ENCODE measurements at regions not wholly inside any gene's neighbourhood (a gene's known extent, or its start where the extent isn't known, plus 50 kb on each side); places are given as distances from the start of the nearest gene placed in this dataset.

- ChIA-PET CTCF (no interaction called here), SMC1A (ENCODE audit: uncharacterized antibody, unreplicated experiment) (no interaction called here), POLR2A (no interaction called here), RAD21 (ENCODE audit: unreplicated experiment) (no interaction called here)
- Histone ChIP-seq H3K27ac (ENCODE audit: control insufficient read depth, insufficient read depth) (no peak overlapping the region), H3K36me3 (ENCODE audit: control insufficient read depth in 2 of 2, insufficient read depth in 2 of 2, low read length in 1 of 2) (no peaks in the 10 kb centered on the region), H3K4me3 (no peak overlapping the region), H3K4me2 (ENCODE audit: control insufficient read depth, insufficient read depth) (no peak overlapping the region), H3K4me1 (ENCODE audit: control insufficient read depth, insufficient read depth, low read length) (no peaks in the 10 kb centered on the region), H3K27me3 (replicated peaks in 1 of 2; ENCODE audit: control insufficient read depth in 2 of 2, insufficient read depth in 2 of 2, low read length in 1 of 2) (no peaks in the 10 kb centered on the region), H3K79me2 (ENCODE audit: control insufficient read depth, insufficient read depth, low read length) (no peaks in the 10 kb centered on the region), H2AFZ (ENCODE audit: control insufficient read depth, low read depth, low read length) (no peak overlapping the region), H3K9ac (ENCODE audit: control insufficient read depth, insufficient read depth, low read length) (no peak overlapping the region), H3K9me3 (replicated peaks; ENCODE audit: control insufficient read depth, insufficient read depth, low read length) (no peaks in the 10 kb centered on the region), H4K20me1 (ENCODE audit: control insufficient read depth, insufficient read depth) (no peaks in the 10 kb centered on the region)
- no peak for DNase-seq (ENCODE audit: low read depth, low spot score)
- no peak for ATAC-seq
- BruUV-seq (replicated peaks) = no TSS peak
- in situ Hi-C loops (cut with MboI) (no loop called here), intact Hi-C loops (cut with micrococcal nuclease; ENCODE audit: unreplicated experiment) (no loop called here)
- no peak for FAIRE-seq
- TF ChIP-seq ZNF687 (IDR thresholded peaks at IDR 0.05) = no peak
- TF ChIP-seq TCF7 (IDR thresholded peaks at IDR 0.05; ENCODE audit: borderline replicate concordance) = no peak
Observed at GRCh38 chr1:103854279-103854678, 104.6 kb downstream of the AMY1C start.

GRCh38 chr1:103859721-103860120 is 110.0 kb downstream of the AMY1C start:
- FAIRE-seq = no peak
- POLR2A ChIA-PET = no interaction called here
- TF ChIP-seq ELK1 (IDR thresholded peaks at IDR 0.05; ENCODE audit: low read depth, low read length) (no peak), E4F1 (IDR thresholded peaks at IDR 0.05; ENCODE audit: borderline replicate concordance, partially characterized antibody) (no peak), MEF2B (IDR thresholded peaks at IDR 0.05; ENCODE audit: partially characterized antibody, poor library complexity, severe bottlenecking) (no peak), ZNF592 (IDR thresholded peaks at IDR 0.05) (no peak)

More at GRCh38 chr1:103859721-103860120, 110.0 kb downstream of the AMY1C start:
- Histone ChIP-seq H2AFZ (ENCODE audit: control insufficient read depth, low read depth, low read length) (no peak overlapping the region), H3K79me2 (ENCODE audit: control insufficient read depth, insufficient read depth, low read length) (no peaks in the 10 kb centered on the region), H3K9ac (ENCODE audit: control insufficient read depth, insufficient read depth, low read length) (no peak overlapping the region), H3K4me2 (ENCODE audit: control insufficient read depth, insufficient read depth) (no peak overlapping the region), H3K4me1 (ENCODE audit: control insufficient read depth, insufficient read depth, low read length) (no peaks in the 10 kb centered on the region), H3K4me3 (no peak overlapping the region), H3K36me3 (ENCODE audit: control insufficient read depth in 2 of 2, insufficient read depth in 2 of 2, low read length in 1 of 2) (no peaks in the 10 kb centered on the region), H4K20me1 (ENCODE audit: control insufficient read depth, insufficient read depth) (no peaks in the 10 kb centered on the region), H3K27ac (ENCODE audit: control insufficient read depth, insufficient read depth) (no peak overlapping the region), H3K27me3 (replicated peaks in 1 of 2; ENCODE audit: control insufficient read depth in 2 of 2, insufficient read depth in 2 of 2, low read length in 1 of 2) (no peaks in the 10 kb centered on the region), H3K9me3 (replicated peaks; ENCODE audit: control insufficient read depth, insufficient read depth, low read length) (no peaks in the 10 kb centered on the region)
- WGBS (ENCODE audit: insufficient coverage, insufficient replicate concordance, low lambda C conversion rate, missing lambda C conversion rate) = 2% methylated on average over 2 of the region's 2 CpGs
- ChIA-PET CTCF (no interaction called here), RAD21 (ENCODE audit: unreplicated experiment) (no interaction called here), SMC1A (ENCODE audit: uncharacterized antibody, unreplicated experiment) (no interaction called here)
- intact Hi-C loops (cut with micrococcal nuclease; ENCODE audit: unreplicated experiment) = no loop called here
- no peak for ATAC-seq
- DNase-seq (ENCODE audit: low read depth, low spot score) = no peak
- BruUV-seq (replicated peaks) = no TSS peak
- in situ Hi-C loops (cut with MboI) = no loop called here

Measured in GM12878 (cell line).